ENCODE measurements at regions not wholly inside any gene's neighbourhood (a gene's known extent, or its start where the extent isn't known, plus 50 kb on each side); places are given as distances from the start of the nearest gene placed in this dataset.
A peak's percentile ranks its signal among the peaks of the same experiment; 100 is the strongest.

GRCh38 chr5:33232731-33233505 lies 207.8 kb upstream of the TARS1 start:
- no peaks in the 10 kb centered on the region for H3K27me3 Mint-ChIP-seq (ENCODE audit: low read depth)
- H3K36me3 Mint-ChIP-seq (ENCODE audit: low read depth), result no peaks in the 10 kb centered on the region
- H3K9me3 Mint-ChIP-seq, result no peaks in the 10 kb centered on the region
- peak overlapping the region; percentile 44 to 61 (median 51) for H3K27ac Mint-ChIP-seq
- H3K4me3 Mint-ChIP-seq, result no peak overlapping the region
- peaks cover 39% of the 10 kb centered on the region for H3K4me1 Mint-ChIP-seq
- TF ChIP-seq CTCF (IDR thresholded peaks at IDR 0.05; ENCODE audit: unreplicated experiment in 3 of 3), result no peak

GRCh38 chr5:33235304-33235703 lies 205.5 kb upstream of the TARS1 start:
- no peaks in the 10 kb centered on the region for H3K27me3 Mint-ChIP-seq (ENCODE audit: low read depth)
- H3K27ac Mint-ChIP-seq, result peak overlapping the region; percentile 27 to 33 (median 30)
- no peaks in the 10 kb centered on the region for H3K9me3 Mint-ChIP-seq
- H3K4me1 Mint-ChIP-seq, result peaks cover 48% of the 10 kb centered on the region
- no peak overlapping the region for H3K4me3 Mint-ChIP-seq
- no peaks in the 10 kb centered on the region for H3K36me3 Mint-ChIP-seq (ENCODE audit: low read depth)
- TF ChIP-seq CTCF (IDR thresholded peaks at IDR 0.05; ENCODE audit: unreplicated experiment in 3 of 3), result no peak

- H3K27ac Mint-ChIP-seq, result no peak overlapping the region
- TF ChIP-seq CTCF (IDR thresholded peaks at IDR 0.05; ENCODE audit: unreplicated experiment in 3 of 3), result no peak
- H3K4me3 Mint-ChIP-seq, result no peak overlapping the region
- H3K36me3 Mint-ChIP-seq (ENCODE audit: low read depth), result no peaks in the 10 kb centered on the region
- no peaks in the 10 kb centered on the region for H3K9me3 Mint-ChIP-seq
- peaks cover 48% of the 10 kb centered on the region for H3K4me1 Mint-ChIP-seq
- no peaks in the 10 kb centered on the region for H3K27me3 Mint-ChIP-seq (ENCODE audit: low read depth)
These were observed 204.9 kb upstream of the TARS1 start for GRCh38 chr5:33235824-33236223.

- Mint-ChIP-seq H3K27me3 (ENCODE audit: low read depth) (no peaks in the 10 kb centered on the region), H3K36me3 (ENCODE audit: low read depth) (no peaks in the 10 kb centered on the region), H3K4me3 (no peak overlapping the region), H3K9me3 (no peaks in the 10 kb centered on the region), H3K27ac (no peak overlapping the region), H3K4me1 (peaks cover 48% of the 10 kb centered on the region)
- no peak for TF ChIP-seq CTCF (IDR thresholded peaks at IDR 0.05; ENCODE audit: unreplicated experiment in 3 of 3)
These were observed 203.3 kb upstream of the TARS1 start for GRCh38 chr5:33237471-33237870.

GRCh38 chr5:33238826-33239695 lies 201.7 kb upstream of the TARS1 start:
- H3K27ac Mint-ChIP-seq, result peak overlapping the region in 1 of 3 experiments; percentile 26
- TF ChIP-seq CTCF (IDR thresholded peaks at IDR 0.05; ENCODE audit: unreplicated experiment in 3 of 3), result no peak
- peaks cover 37% of the 10 kb centered on the region for H3K4me1 Mint-ChIP-seq
- H3K4me3 Mint-ChIP-seq, result no peak overlapping the region
- H3K9me3 Mint-ChIP-seq, result no peaks in the 10 kb centered on the region
- H3K36me3 Mint-ChIP-seq (ENCODE audit: low read depth), result no peaks in the 10 kb centered on the region
- no peaks in the 10 kb centered on the region for H3K27me3 Mint-ChIP-seq (ENCODE audit: low read depth)

Data from nephron (organoid).